ENCODE measurements at regions not wholly inside any gene's neighbourhood (a gene's known extent, or its start where the extent isn't known, plus 50 kb on each side); places are given as distances from the start of the nearest gene placed in this dataset.

GRCh38 chr2:217220228-217221013 is 360.6 kb upstream of the TNP1 start:
- H3K36me3 ChIP-seq (ENCODE audit: control insufficient read depth, insufficient read depth, low read length), result no peaks in the 10 kb centered on the region
- ChIA-PET POLR2A (no interaction called here), CTCF (interaction anchor here (1.1 kb wide), 2 partner anchors 9 kb away, joined by 3 to 4 read pairs; no protein-coding TSS in a partner anchor)
- no peak for TF ChIP-seq CTCF (IDR thresholded peaks at IDR 0.05; ENCODE audit: insufficient read depth, low read depth, low read length)
- no peak for DNase-seq (ENCODE audit: low read depth)
- H3K27me3 ChIP-seq (ENCODE audit: control insufficient read depth, insufficient read depth, low read length), result no peaks in the 10 kb centered on the region
- H3K4me3 ChIP-seq (ENCODE audit: low read depth, low read length), result no peak overlapping the region

GRCh38 chr2:217219164-217219520 is 359.3 kb upstream of the TNP1 start:
- Histone ChIP-seq H3K27me3 (ENCODE audit: control insufficient read depth, insufficient read depth, low read length) (no peaks in the 10 kb centered on the region), H3K4me3 (ENCODE audit: low read depth, low read length) (no peak overlapping the region), H3K36me3 (ENCODE audit: control insufficient read depth, insufficient read depth, low read length) (no peaks in the 10 kb centered on the region)
- no peak for DNase-seq (ENCODE audit: low read depth)
- CTCF ChIA-PET, result interaction anchor here (0.6 to 1.1 kb wide), 2 partner anchors 10 to 1383 kb away, joined by 3 read pairs; no protein-coding TSS in a partner anchor
- POLR2A ChIA-PET, result no interaction called here
- no peak for TF ChIP-seq CTCF (IDR thresholded peaks at IDR 0.05; ENCODE audit: insufficient read depth, low read depth, low read length)

GRCh38 chr2:217218269-217219163 is 358.7 kb upstream of the TNP1 start:
- no peak for DNase-seq (ENCODE audit: low read depth)
- no peaks in the 10 kb centered on the region for H3K27me3 ChIP-seq (ENCODE audit: control insufficient read depth, insufficient read depth, low read length)
- no peaks in the 10 kb centered on the region for H3K36me3 ChIP-seq (ENCODE audit: control insufficient read depth, insufficient read depth, low read length)
- ChIA-PET CTCF (no interaction called here), POLR2A (interaction anchor here (0.6 kb wide), 1 partner anchor 13 kb away, joined by 7 read pairs; no protein-coding TSS in a partner anchor)
- no peak overlapping the region for H3K4me3 ChIP-seq (ENCODE audit: low read depth, low read length)
- TF ChIP-seq CTCF (IDR thresholded peaks at IDR 0.05; ENCODE audit: insufficient read depth, low read depth, low read length), result no peak

- no peak for TF ChIP-seq CTCF (IDR thresholded peaks at IDR 0.05; ENCODE audit: insufficient read depth, low read depth, low read length)
- POLR2A ChIA-PET, result no interaction called here
- DNase-seq (ENCODE audit: low read depth), result no peak
Measured at GRCh38 chr2:217216982-217217381, 357.1 kb upstream of the TNP1 start.

GRCh38 chr2:217216316-217216715 is 356.5 kb upstream of the TNP1 start:
- POLR2A ChIA-PET, result no interaction called here
- no peak overlapping the region for H3K4me3 ChIP-seq (ENCODE audit: low read depth, low read length)
- no peaks in the 10 kb centered on the region for H3K27me3 ChIP-seq (ENCODE audit: control insufficient read depth, insufficient read depth, low read length)
- TF ChIP-seq CTCF (IDR thresholded peaks at IDR 0.05; ENCODE audit: insufficient read depth, low read depth, low read length), result no peak
- DNase-seq (ENCODE audit: low read depth), result no peak
- H3K36me3 ChIP-seq (ENCODE audit: control insufficient read depth, insufficient read depth, low read length), result no peaks in the 10 kb centered on the region
- CTCF ChIA-PET, result interaction anchor here (1.0 kb wide), 1 partner anchor 63 kb away, joined by 3 read pairs; no protein-coding TSS in a partner anchor

More at GRCh38 chr2:217216982-217217381, 357.1 kb upstream of the TNP1 start:
- Histone ChIP-seq H3K27me3 (ENCODE audit: control insufficient read depth, insufficient read depth, low read length) (no peaks in the 10 kb centered on the region), H3K36me3 (ENCODE audit: control insufficient read depth, insufficient read depth, low read length) (no peaks in the 10 kb centered on the region), H3K4me3 (ENCODE audit: low read depth, low read length) (no peak overlapping the region)
- CTCF ChIA-PET, result interaction anchor here (1.0 kb wide), 1 partner anchor 64 kb away, joined by 3 read pairs; no protein-coding TSS in a partner anchor

All from BJ (cell line).